Activated CD8-positive, alpha-beta memory T cell treated with anti-CD3 and anti-CD28 coated beads, Interleukin-2, amount 10 ng/mL, durations not matched to agents 7 days and 5 days (primary cell): ENCODE measurements at regions not wholly inside any gene's neighbourhood (a gene's known extent, or its start where the extent isn't known, plus 50 kb on each side); places are given as distances from the start of the nearest gene placed in this dataset.
"Not testable (repeated sequence)": the region's sequence is repeated elsewhere in the genome, so short reads cannot be mapped to it uniquely, and the experiment has no call there.

Source experiments
- ATAC-seq: fragments of 150-1000 bp; cut with Tn5 transposase; one replicate; pipeline ENCODE4 v1.10.0; 2021; ENCODE audit warnings: moderate library complexity
- CTCF ChIA-PET: fragments of 350-600 bp; sonication (Branson Sonifier 250); formaldehyde crosslinking; loops from one replicate; lab custom pipeline; 2021; ENCODE audit warnings: antibody characterized with exemption; lab: Charles Lee
- DNase-seq: peaks from one replicate; pipeline ENCODE4 v3.0.0-alpha.2; 2020
- H3K27ac Mint-ChIP-seq: one replicate; pipeline ENCODE4 v1.8.0; 2021; ENCODE audit warnings: mild to moderate bottlenecking, mixed read lengths
- H3K27me3 Mint-ChIP-seq: one replicate; pipeline ENCODE4 v1.8.0; 2021; ENCODE audit warnings: mixed read lengths
- H3K36me3 Mint-ChIP-seq: one replicate; pipeline ENCODE4 v1.8.0; 2021; ENCODE audit warnings: mild to moderate bottlenecking, mixed read lengths
- H3K4me1 Mint-ChIP-seq: one replicate; pipeline ENCODE4 v1.8.0; 2021; ENCODE audit warnings: mixed read lengths
- H3K4me3 Mint-ChIP-seq: one replicate; pipeline ENCODE4 v1.8.0; 2021; ENCODE audit warnings: mild to moderate bottlenecking, moderate library complexity, mixed read lengths
- H3K9me3 Mint-ChIP-seq: one replicate; pipeline ENCODE4 v1.8.0; 2022; ENCODE audit warnings: low read depth, mixed read lengths

- DNase-seq: no peak
- Mint-ChIP-seq H3K27ac (no peak overlapping the region), H3K4me3 (no peak overlapping the region), H3K36me3 (no peaks in the 10 kb centered on the region), H3K9me3 (peaks cover 15% of the 10 kb centered on the region), H3K27me3 (no peaks in the 10 kb centered on the region), H3K4me1 (no peaks in the 10 kb centered on the region)
- CTCF ChIA-PET: no interaction called here
- no peak for ATAC-seq
Measured at GRCh38 chr5:13581914-13582313, 362.6 kb downstream of the DNAH5 start.

- Mint-ChIP-seq H3K27ac (no peak overlapping the region), H3K4me1 (no peaks in the 10 kb centered on the region), H3K9me3 (peaks cover 15% of the 10 kb centered on the region), H3K4me3 (no peak overlapping the region), H3K36me3 (no peaks in the 10 kb centered on the region), H3K27me3 (no peaks in the 10 kb centered on the region)
- CTCF ChIA-PET: no interaction called here
- DNase-seq: no peak
- no peak for ATAC-seq
Measured at GRCh38 chr5:13581132-13581531, 363.4 kb downstream of the DNAH5 start.

DNA sequence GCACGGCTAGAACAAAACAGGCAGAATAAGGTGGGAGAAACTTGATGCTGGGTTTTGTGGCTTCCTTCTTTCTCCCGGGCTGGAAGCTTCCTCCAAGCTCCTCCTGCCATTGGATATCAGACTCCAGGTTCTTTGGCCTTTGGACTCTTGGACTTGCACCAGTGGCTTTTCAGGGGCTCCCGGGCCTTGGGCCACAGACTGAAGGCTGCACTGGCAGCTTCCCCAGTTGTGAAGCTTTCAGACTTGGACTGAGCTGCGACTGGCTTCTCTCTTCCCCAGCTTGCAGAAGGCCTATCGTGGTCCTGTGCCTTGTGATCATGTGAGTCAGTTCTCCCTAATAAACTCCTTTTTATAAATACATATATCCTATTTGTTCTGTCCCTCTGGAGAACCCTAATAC is 364.4 kb downstream of the DNAH5 start:
- DNase-seq (no peak), ATAC-seq (no peak)
- Mint-ChIP-seq H3K27ac (no peak overlapping the region), H3K27me3 (no peaks in the 10 kb centered on the region), H3K4me3 (no peak overlapping the region), H3K9me3 (peaks cover 10% of the 10 kb centered on the region), H3K36me3 (no peaks in the 10 kb centered on the region), H3K4me1 (no peaks in the 10 kb centered on the region)
- CTCF ChIA-PET: no interaction called here

DNA sequence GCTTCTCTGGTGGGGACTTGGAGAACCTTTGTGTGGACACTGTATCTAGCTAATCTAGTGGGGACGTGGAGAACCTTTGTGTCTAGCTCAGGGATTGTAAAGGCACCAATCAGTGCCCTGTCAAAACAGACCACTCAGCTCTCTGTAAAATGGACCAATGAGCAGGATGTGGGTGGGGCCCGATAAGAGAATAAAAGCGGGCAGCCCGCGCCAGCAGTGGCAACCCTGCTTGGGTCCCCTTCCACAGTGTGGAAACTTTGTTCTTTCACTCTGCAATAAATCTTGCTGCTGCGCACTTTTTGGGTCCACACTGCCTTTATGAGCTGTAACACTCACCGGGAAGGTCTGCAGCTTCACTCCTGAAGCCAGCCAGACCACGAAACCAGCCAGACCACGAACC is 365.4 kb downstream of the DNAH5 start:
- H3K9me3 Mint-ChIP-seq, DNase-seq, ATAC-seq, H3K4me1 Mint-ChIP-seq, H3K27me3 Mint-ChIP-seq, H3K4me3 Mint-ChIP-seq, CTCF ChIA-PET, H3K36me3 Mint-ChIP-seq, H3K27ac Mint-ChIP-seq: not testable (repeated sequence)

- H3K9me3 Mint-ChIP-seq, H3K27ac Mint-ChIP-seq, ATAC-seq, CTCF ChIA-PET, H3K4me3 Mint-ChIP-seq, H3K4me1 Mint-ChIP-seq, H3K27me3 Mint-ChIP-seq, DNase-seq, H3K36me3 Mint-ChIP-seq: not testable (repeated sequence)
Measured at GRCh38 chr5:13578311-13579039, 366.0 kb downstream of the DNAH5 start.

DNA sequence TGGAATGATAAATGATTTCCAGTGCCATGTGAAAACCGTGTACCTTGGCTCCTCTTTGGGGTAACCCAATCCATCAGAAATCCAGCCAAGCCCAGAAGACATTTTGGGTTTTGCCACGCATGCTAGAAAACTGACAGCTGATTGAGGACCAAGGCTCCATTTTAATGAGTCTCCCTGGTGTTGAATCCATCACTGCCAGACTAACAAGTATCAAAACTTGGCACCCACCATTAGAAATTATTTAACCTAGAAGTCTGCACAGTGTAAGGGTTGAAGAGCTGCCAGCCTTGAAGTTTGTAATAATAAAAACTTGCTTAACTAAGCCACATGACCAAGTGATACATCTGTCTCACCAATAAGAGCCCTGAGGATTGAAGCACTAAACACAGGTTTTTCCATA is 369.9 kb downstream of the DNAH5 start:
- Mint-ChIP-seq H3K4me1 (no peaks in the 10 kb centered on the region), H3K9me3 (peaks cover 10% of the 10 kb centered on the region), H3K27me3 (no peaks in the 10 kb centered on the region), H3K27ac (no peak overlapping the region), H3K4me3 (no peak overlapping the region), H3K36me3 (no peaks in the 10 kb centered on the region)
- no peak for DNase-seq
- CTCF ChIA-PET: no interaction called here
- no peak for ATAC-seq

DNA sequence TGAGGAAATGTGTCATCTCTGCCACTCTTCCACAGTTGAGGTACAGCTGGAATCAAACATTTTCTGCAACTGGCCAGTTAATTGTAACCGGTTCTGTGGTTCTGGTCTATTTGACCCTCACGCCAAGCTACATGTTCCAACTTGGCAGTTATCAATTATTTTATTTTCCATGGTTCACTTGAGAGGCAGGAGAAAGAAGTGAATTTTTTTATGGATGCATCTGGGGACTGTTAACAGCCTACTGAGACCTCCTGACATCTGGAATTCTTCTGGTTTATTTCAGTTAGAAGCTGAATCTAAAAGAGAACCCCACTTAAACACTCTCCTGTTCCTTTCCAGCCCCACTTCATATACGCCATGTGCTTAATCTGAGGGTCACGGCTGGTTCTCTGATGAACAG is 372.3 kb downstream of the DNAH5 start:
- Mint-ChIP-seq H3K4me1 (no peaks in the 10 kb centered on the region), H3K27me3 (no peaks in the 10 kb centered on the region), H3K36me3 (no peaks in the 10 kb centered on the region), H3K9me3 (peaks cover 2% of the 10 kb centered on the region), H3K4me3 (no peak overlapping the region), H3K27ac (no peak overlapping the region)
- CTCF ChIA-PET: no interaction called here
- DNase-seq: no peak
- no peak for ATAC-seq

DNA sequence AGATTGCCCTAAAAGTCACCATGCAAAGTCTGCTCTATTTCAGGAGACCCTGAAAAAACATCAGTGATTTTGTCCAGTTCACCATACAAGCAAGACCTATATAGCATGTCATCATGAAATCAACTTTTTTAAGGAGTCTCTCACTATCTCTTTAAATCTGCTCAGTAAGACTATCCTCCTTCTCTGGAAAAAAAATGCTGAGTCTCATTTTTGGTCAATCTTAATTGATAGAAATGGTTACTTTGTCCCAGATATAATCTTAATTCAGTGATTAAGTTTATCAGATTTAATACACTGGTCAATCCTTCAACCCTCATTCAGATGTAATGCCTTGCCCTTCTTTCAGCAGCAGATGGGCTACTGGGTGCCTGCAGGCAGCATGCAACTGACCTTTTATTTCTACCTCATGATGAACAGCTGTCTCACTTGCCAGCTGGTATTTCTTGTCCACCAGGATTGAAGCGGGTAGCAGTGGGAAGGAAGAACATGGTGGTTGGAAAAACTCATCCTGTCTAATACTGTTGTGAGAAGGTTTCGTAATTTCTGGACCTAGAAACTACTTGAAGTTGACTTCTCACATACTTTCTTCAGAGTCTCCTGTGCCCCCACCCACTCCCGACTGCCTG is 375.3 kb downstream of the DNAH5 start:
- H3K27ac Mint-ChIP-seq: no peak overlapping the region
- CTCF ChIA-PET: no interaction called here
- H3K9me3 Mint-ChIP-seq: peaks cover 2% of the 10 kb centered on the region
- H3K4me1 Mint-ChIP-seq: no peaks in the 10 kb centered on the region
- no peak overlapping the region for H3K4me3 Mint-ChIP-seq
- ATAC-seq (no peak), DNase-seq (no peak)
- H3K36me3 Mint-ChIP-seq: no peaks in the 10 kb centered on the region
- no peaks in the 10 kb centered on the region for H3K27me3 Mint-ChIP-seq

DNA sequence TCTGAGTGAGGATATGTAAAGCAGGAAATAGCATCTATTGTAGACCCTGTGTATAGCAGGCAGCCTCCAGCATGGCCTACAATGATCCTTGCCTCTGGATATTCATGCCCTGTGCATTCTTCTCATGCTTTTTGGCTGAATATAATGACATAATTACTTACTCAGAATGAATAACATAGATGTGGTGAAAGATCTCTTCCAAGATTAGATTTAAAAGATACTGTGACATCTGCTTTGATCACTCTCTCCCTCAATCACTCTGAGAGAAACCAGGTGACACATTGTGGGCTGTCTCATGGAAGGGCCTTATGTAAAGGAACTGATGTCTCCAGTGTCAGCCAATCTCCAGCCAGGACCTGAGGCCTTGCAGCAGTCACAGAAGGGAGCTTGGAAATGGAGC is 376.7 kb downstream of the DNAH5 start:
- Mint-ChIP-seq H3K4me1 (no peaks in the 10 kb centered on the region), H3K27me3 (no peaks in the 10 kb centered on the region), H3K27ac (no peak overlapping the region), H3K36me3 (no peaks in the 10 kb centered on the region), H3K4me3 (no peak overlapping the region), H3K9me3 (peaks cover 5% of the 10 kb centered on the region)
- DNase-seq: no peak
- CTCF ChIA-PET: no interaction called here
- no peak for ATAC-seq

- CTCF ChIA-PET: no interaction called here
- H3K27ac Mint-ChIP-seq: no peak overlapping the region
- H3K27me3 Mint-ChIP-seq: no peaks in the 10 kb centered on the region
- peaks cover 5% of the 10 kb centered on the region for H3K9me3 Mint-ChIP-seq
- no peaks in the 10 kb centered on the region for H3K36me3 Mint-ChIP-seq
- no peak for ATAC-seq
- no peak overlapping the region for H3K4me3 Mint-ChIP-seq
- no peaks in the 10 kb centered on the region for H3K4me1 Mint-ChIP-seq
- no peak for DNase-seq
Measured at GRCh38 chr5:13566871-13567339, 377.6 kb downstream of the DNAH5 start.

DNA sequence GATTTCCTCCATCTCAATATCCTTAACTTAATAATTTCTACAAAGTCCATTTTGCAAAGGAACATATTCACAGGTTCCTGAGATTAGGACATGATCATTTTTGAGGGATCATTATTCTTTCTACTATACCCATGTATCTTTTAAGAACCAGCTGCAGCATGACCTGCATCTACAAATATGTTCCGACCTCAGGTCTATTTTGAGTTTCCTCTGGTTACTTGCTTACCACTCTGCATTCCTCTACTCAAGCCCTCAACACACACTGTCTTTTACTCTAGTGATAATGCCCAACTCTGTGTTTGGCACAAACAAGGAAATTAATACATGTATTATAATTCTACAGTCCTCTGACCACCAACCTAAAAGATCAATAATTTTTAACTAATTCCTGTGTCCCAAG is 386.1 kb downstream of the DNAH5 start:
- no peaks in the 10 kb centered on the region for H3K36me3 Mint-ChIP-seq
- H3K27me3 Mint-ChIP-seq: no peaks in the 10 kb centered on the region
- peaks cover 9% of the 10 kb centered on the region for H3K9me3 Mint-ChIP-seq
- DNase-seq: no peak
- CTCF ChIA-PET: no interaction called here
- H3K4me3 Mint-ChIP-seq: no peak overlapping the region
- H3K4me1 Mint-ChIP-seq: no peaks in the 10 kb centered on the region
- H3K27ac Mint-ChIP-seq: no peak overlapping the region
- no peak for ATAC-seq

DNA sequence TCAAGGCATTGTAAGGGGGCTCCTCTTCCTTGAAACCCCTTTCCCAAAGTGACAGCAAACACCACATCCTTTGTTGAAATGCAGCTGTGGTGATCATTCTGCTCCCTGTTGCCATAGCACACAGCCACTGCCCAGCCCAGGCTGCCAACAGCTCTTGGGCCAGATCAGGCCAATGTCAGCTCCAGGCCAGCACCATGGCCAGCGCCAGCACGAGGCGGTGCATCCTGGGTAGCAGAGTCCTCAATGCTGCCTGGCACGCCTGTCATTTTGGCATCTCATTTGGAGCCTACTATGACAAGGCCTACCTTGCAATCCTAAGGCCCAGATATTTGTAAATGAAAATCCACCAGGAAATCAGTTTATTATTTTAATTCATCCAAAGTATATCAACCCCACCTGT is 390.6 kb downstream of the DNAH5 start:
- Mint-ChIP-seq H3K4me1 (no peaks in the 10 kb centered on the region), H3K27ac (no peak overlapping the region)

DNA sequence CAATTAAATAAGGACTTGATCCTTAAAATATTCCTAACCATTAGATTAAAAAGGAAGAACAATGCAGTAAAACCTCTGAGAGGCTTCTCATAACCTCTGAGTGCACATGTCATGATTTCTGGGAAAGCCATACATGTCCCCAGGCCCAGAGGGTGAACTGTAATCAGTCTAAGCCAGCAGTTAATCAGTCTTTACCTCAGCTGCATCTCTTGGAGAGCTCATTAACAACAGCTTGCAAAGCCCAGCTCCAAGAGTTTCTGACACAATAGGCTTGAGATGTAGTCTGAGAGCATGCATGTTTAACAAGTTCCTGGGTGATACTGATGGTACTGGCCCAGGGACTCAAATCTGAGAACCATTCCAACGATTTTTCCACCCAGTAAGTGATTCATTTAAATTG is 392.1 kb downstream of the DNAH5 start:
- Mint-ChIP-seq H3K27me3 (no peaks in the 10 kb centered on the region), H3K27ac (no peak overlapping the region), H3K4me3 (no peak overlapping the region), H3K36me3 (no peaks in the 10 kb centered on the region), H3K9me3 (peaks cover 4% of the 10 kb centered on the region), H3K4me1 (no peaks in the 10 kb centered on the region)
- CTCF ChIA-PET: no interaction called here
- ATAC-seq (no peak), DNase-seq (no peak)

More for the DNA sequence above, 390.6 kb downstream of the DNAH5 start:
- Mint-ChIP-seq H3K36me3 (no peaks in the 10 kb centered on the region), H3K4me3 (no peak overlapping the region), H3K9me3 (peaks cover 4% of the 10 kb centered on the region), H3K27me3 (no peaks in the 10 kb centered on the region)
- ATAC-seq (no peak), DNase-seq (no peak)
- CTCF ChIA-PET: no interaction called here

DNA sequence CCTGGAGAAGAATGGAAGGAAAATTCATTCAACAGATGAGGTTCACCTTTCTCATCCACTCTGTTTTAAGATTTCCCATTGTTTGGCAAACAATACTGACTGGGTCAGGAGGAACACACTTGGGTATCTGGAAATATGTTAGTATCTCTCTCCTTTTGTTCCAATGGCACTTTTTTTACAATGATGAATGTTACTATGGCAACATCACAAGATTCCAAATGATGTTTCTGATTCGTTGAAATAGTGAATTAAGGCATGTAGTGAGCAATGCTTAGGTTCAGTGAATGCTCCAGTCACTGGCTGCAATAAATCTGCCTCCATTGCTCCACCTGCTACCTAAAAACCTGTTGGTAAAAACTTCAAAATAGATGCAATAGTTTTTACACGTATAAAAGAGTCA is 392.8 kb downstream of the DNAH5 start:
- no peak for ATAC-seq

More for the DNA sequence above, 392.8 kb downstream of the DNAH5 start:
- Mint-ChIP-seq H3K36me3 (no peaks in the 10 kb centered on the region), H3K4me3 (no peak overlapping the region), H3K27me3 (no peaks in the 10 kb centered on the region), H3K9me3 (peaks cover 4% of the 10 kb centered on the region), H3K27ac (no peak overlapping the region), H3K4me1 (no peaks in the 10 kb centered on the region)
- DNase-seq: no peak
- CTCF ChIA-PET: no interaction called here
